ENCODE measurements at regions not wholly inside any gene's neighbourhood (a gene's known extent, or its start where the extent isn't known, plus 50 kb on each side); places are given as distances from the start of the nearest gene placed in this dataset.

DNA sequence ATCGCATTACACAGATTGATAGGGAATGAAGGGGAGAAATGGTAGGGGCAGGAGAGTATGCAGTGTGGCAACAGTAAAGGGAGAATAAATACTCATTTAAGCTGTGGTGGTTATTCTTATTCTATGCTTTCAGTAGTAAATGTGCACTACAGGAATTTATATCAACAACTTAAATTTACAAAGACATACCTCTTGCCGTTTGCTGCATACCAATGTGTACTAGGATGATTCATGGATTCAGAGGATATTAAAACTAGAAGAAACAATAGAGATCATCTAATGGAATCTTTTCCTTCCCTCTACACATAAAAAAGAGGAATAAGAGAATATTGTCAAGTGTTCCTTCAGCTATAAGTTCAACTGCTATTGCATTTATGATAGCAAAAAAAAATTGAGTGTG, 103.3 kb upstream of the RASA1 start:
- no peaks in the 10 kb centered on the region for H3K9me3 ChIP-seq (ENCODE audit: low read depth)
- DNase-seq (ENCODE audit: low read depth in 1 of 2, low spot score in 1 of 2): no peak
- TF ChIP-seq, protein P1, sequence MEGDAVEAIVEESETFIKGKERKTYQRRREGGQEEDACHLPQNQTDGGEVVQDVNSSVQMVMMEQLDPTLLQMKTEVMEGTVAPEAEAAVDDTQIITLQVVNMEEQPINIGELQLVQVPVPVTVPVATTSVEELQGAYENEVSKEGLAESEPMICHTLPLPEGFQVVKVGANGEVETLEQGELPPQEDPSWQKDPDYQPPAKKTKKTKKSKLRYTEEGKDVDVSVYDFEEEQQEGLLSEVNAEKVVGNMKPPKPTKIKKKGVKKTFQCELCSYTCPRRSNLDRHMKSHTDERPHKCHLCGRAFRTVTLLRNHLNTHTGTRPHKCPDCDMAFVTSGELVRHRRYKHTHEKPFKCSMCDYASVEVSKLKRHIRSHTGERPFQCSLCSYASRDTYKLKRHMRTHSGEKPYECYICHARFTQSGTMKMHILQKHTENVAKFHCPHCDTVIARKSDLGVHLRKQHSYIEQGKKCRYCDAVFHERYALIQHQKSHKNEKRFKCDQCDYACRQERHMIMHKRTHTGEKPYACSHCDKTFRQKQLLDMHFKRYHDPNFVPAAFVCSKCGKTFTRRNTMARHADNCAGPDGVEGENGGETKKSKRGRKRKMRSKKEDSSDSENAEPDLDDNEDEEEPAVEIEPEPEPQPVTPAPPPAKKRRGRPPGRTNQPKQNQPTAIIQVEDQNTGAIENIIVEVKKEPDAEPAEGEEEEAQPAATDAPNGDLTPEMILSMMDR (IDR thresholded peaks at IDR 0.05; ENCODE audit: low read depth, low read length): no peak
- H3K27me3 ChIP-seq: no peaks in the 10 kb centered on the region
- no peaks in the 10 kb centered on the region for H3K36me3 ChIP-seq
- H3K4me1 ChIP-seq (ENCODE audit: low read depth): no peaks in the 10 kb centered on the region
- H3K27ac ChIP-seq: no peak overlapping the region
- H3K4me3 ChIP-seq: no peak overlapping the region

- H3K4me3 ChIP-seq: no peak overlapping the region
- TF ChIP-seq, protein P1 (IDR thresholded peaks at IDR 0.05; ENCODE audit: low read depth, low read length): no peak
- H3K27me3 ChIP-seq: no peaks in the 10 kb centered on the region
- no peaks in the 10 kb centered on the region for H3K36me3 ChIP-seq
- no peaks in the 10 kb centered on the region for H3K4me1 ChIP-seq (ENCODE audit: low read depth)
- DNase-seq (ENCODE audit: low read depth in 1 of 2, low spot score in 1 of 2): no peak
- no peak overlapping the region for H3K27ac ChIP-seq
- no peaks in the 10 kb centered on the region for H3K9me3 ChIP-seq (ENCODE audit: low read depth)
Measured at GRCh38 chr5:87169300-87169991, 98.2 kb upstream of the RASA1 start.

GRCh38 chr5:87170799-87171198, 96.9 kb upstream of the RASA1 start:
- DNase-seq (ENCODE audit: low read depth in 1 of 2, low spot score in 1 of 2): peak in 1 of 2 donors; percentile 7
- Histone ChIP-seq H3K27me3 (no peaks in the 10 kb centered on the region), H3K27ac (no peak overlapping the region), H3K4me3 (no peak overlapping the region), H3K4me1 (ENCODE audit: low read depth) (no peaks in the 10 kb centered on the region), H3K36me3 (no peaks in the 10 kb centered on the region), H3K9me3 (ENCODE audit: low read depth) (no peaks in the 10 kb centered on the region)
- TF ChIP-seq, protein P1 (IDR thresholded peaks at IDR 0.05; ENCODE audit: low read depth, low read length): no peak

- Histone ChIP-seq H3K27ac (no peak overlapping the region), H3K4me1 (ENCODE audit: low read depth) (no peaks in the 10 kb centered on the region), H3K4me3 (no peak overlapping the region), H3K9me3 (ENCODE audit: low read depth) (no peaks in the 10 kb centered on the region), H3K27me3 (no peaks in the 10 kb centered on the region), H3K36me3 (no peaks in the 10 kb centered on the region)
- TF ChIP-seq, protein P1 (IDR thresholded peaks at IDR 0.05; ENCODE audit: low read depth, low read length): no peak
- DNase-seq (ENCODE audit: low read depth in 1 of 2, low spot score in 1 of 2): no peak
Measured at GRCh38 chr5:87182649-87183048, 85.0 kb upstream of the RASA1 start.

DNA sequence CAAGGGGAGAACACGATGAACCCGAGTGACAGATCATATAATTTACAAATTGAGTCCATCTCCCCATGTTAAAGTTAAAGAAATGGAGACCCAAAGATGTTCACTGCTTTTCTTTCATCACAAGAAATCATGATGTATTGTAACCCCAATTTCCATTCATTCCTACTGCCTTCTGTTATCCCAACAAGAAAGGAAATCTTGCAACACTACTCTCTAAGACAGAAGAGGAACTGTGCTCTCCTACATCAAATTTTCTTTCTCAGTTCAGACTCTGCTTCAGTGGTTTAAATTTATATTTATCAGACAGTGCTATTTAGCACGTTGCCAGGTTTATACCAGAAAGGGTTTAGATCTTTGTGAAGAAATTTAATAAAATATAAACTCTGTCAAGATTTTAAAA, 83.8 kb upstream of the RASA1 start:
- no peaks in the 10 kb centered on the region for H3K36me3 ChIP-seq
- TF ChIP-seq, protein P1 (IDR thresholded peaks at IDR 0.05; ENCODE audit: low read depth, low read length): no peak
- no peak for DNase-seq (ENCODE audit: low read depth in 1 of 2, low spot score in 1 of 2)
- no peaks in the 10 kb centered on the region for H3K27me3 ChIP-seq
- no peaks in the 10 kb centered on the region for H3K4me1 ChIP-seq (ENCODE audit: low read depth)
- H3K9me3 ChIP-seq (ENCODE audit: low read depth): no peaks in the 10 kb centered on the region
- no peak overlapping the region for H3K4me3 ChIP-seq
- no peak overlapping the region for H3K27ac ChIP-seq

All from cardiac muscle cell (in vitro differentiated cells and primary cell).